Psoas muscle (tissue), 7 donors: ENCODE measurements at regions not wholly inside any gene's neighbourhood (a gene's known extent, or its start where the extent isn't known, plus 50 kb on each side); places are given as distances from the start of the nearest gene placed in this dataset.

Source experiments
- ATAC-seq, 4 donors: fragments of 200-7000 bp; cut with Tn5 transposase; one replicate each; pipeline ENCODE4 v1.9.1; 2020; ENCODE audit warnings: moderate library complexity in 3 of 4, mild to moderate bottlenecking in 2 of 4
- DNase-seq, 2 donors: peaks; one replicate each; pipeline ENCODE4 v3.0.0-alpha.2; 2020
- H3K27ac ChIP-seq: fragments of 200-600 bp; one replicate; pipeline ENCODE4 v1.8.0; 2022
- H3K27me3 ChIP-seq, 3 donors: fragments of 200-600 bp in 1 of 3; one replicate each; pipeline versions ENCODE4 v1.6.1 to v1.8.0; 2013 to 2022; ENCODE audit warnings: low read length in 2 of 3, mild to moderate bottlenecking in 2 of 3, moderate library complexity in 1 of 3; ENCODE audit not compliant: insufficient read depth in 3 of 3
- H3K36me3 ChIP-seq, 2 donors: fragments of 200-600 bp in 1 of 2; one replicate each; pipeline versions ENCODE4 v1.6.1 to v1.8.0; 2013 to 2022; ENCODE audit warnings: low read depth in 1 of 2, mild to moderate bottlenecking in 1 of 2, moderate library complexity in 1 of 2; ENCODE audit not compliant: insufficient read depth in 1 of 2
- H3K4me1 ChIP-seq: fragments of 200-600 bp; one replicate; pipeline ENCODE4 v1.8.0; 2022
- H3K4me3 ChIP-seq: fragments of 200-600 bp; one replicate; pipeline ENCODE4 v1.8.0; 2022; ENCODE audit warnings: mild to moderate bottlenecking
- H3K9me3 ChIP-seq: fragments of 200-600 bp; one replicate; pipeline ENCODE4 v1.8.0; 2022
- WGBS, 3 donors: extraction: QIAGEN DNeasy Blood & Tissue Kit; methylation state at CpG; one replicate each; pipeline versions ENCODE4 v1.1.6 to v1.1.7; 2013; 5-methylcytosine and 5-hydroxymethylcytosine counted together
- intact Hi-C, 2 donors: fragments of 100-400 bp; cut with DNase I; formaldehyde crosslinking; loops; one replicate each; pipeline versions ENCODE4 v1.11.0 to v1.14.2; 2022
- TF ChIP-seq, protein P1 (sequence below): fragments of 200-600 bp; IDR thresholded peaks from one replicate; pipeline ENCODE4 v1.8.0; 2022; ENCODE audit warnings: antibody characterized with exemption
- donor health status: healthy with polysubstance abuse.
- donor health status: DM: no; HTN: no; CAD: no; lungs with moderate emphysema.
- donor health status: Bipolar disorder and iron deficiency.
- donor health status: healthy.
- donor health status: DM: yes; HTN: yes; CAD: no.
- donor health status: DM: no; HTN: no; CAD: no.
- donor health status: DM: yes; HTN: yes; CAD: no.

DNA sequence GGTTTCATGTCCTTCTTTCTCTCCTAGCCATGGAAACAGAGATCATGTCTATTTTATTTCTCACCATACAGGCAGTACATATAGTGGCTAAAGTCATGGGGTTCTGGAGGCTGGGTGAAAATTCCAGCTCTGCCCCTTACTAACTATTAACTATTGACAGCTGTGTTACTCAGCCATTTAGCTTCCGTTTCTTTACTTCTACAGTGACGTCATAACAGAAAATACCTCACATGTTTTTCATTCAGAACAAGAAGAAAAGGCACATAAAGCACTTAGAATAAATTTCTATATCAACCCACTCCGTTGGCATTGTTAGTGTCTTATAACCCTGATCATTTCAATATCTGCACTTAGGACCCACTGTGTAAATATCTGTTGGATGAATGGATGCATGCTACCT, 1506.9 kb upstream of the TMEM132C start:
- intact Hi-C loops, result no loop called here
- 30 to 88% (median 53%) methylated on average over 3 of the region's 3 CpGs for WGBS, 3 donors

DNA sequence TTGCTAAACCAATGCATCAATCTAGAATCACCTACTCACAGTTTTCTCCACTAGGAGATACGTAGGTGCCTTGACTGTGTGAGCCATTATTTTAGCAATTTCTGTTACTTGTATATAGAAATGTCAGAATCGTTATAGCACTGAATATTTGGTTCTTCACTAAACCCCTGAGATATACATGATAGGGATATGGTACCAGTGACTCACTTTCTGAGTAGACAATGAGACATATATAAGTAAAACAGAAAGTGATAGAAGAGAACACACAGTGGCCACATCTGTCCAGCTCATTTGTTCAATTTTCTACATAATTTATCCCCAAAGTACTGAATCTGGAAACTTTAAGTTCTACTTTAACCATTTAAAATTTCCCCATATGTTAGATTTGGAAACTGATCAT, 1505.5 kb upstream of the TMEM132C start:
- TF ChIP-seq, protein P1, sequence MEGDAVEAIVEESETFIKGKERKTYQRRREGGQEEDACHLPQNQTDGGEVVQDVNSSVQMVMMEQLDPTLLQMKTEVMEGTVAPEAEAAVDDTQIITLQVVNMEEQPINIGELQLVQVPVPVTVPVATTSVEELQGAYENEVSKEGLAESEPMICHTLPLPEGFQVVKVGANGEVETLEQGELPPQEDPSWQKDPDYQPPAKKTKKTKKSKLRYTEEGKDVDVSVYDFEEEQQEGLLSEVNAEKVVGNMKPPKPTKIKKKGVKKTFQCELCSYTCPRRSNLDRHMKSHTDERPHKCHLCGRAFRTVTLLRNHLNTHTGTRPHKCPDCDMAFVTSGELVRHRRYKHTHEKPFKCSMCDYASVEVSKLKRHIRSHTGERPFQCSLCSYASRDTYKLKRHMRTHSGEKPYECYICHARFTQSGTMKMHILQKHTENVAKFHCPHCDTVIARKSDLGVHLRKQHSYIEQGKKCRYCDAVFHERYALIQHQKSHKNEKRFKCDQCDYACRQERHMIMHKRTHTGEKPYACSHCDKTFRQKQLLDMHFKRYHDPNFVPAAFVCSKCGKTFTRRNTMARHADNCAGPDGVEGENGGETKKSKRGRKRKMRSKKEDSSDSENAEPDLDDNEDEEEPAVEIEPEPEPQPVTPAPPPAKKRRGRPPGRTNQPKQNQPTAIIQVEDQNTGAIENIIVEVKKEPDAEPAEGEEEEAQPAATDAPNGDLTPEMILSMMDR, result no peak
- no peak for ATAC-seq
- DNase-seq, result no peak
- intact Hi-C loops, result no loop called here
- Histone ChIP-seq H3K27ac (no peak overlapping the region), H3K27me3 (no peaks in the 10 kb centered on the region), H3K9me3 (peaks cover 7% of the 10 kb centered on the region), H3K4me1 (no peaks in the 10 kb centered on the region), H3K36me3 (no peaks in the 10 kb centered on the region), H3K4me3 (no peak overlapping the region)
- 71 to 82% (median 79%) methylated on average over 2 of the region's 2 CpGs for WGBS, 3 donors

More for the DNA sequence above, 1506.9 kb upstream of the TMEM132C start:
- H3K27ac ChIP-seq, result no peak overlapping the region
- H3K4me1 ChIP-seq, result no peaks in the 10 kb centered on the region
- peaks cover 7% of the 10 kb centered on the region for H3K9me3 ChIP-seq
- DNase-seq, result no peak
- TF ChIP-seq, protein P1, result no peak
- H3K27me3 ChIP-seq, result no peaks in the 10 kb centered on the region
- no peak for ATAC-seq
- H3K36me3 ChIP-seq, result no peaks in the 10 kb centered on the region
- H3K4me3 ChIP-seq, result no peak overlapping the region

DNA sequence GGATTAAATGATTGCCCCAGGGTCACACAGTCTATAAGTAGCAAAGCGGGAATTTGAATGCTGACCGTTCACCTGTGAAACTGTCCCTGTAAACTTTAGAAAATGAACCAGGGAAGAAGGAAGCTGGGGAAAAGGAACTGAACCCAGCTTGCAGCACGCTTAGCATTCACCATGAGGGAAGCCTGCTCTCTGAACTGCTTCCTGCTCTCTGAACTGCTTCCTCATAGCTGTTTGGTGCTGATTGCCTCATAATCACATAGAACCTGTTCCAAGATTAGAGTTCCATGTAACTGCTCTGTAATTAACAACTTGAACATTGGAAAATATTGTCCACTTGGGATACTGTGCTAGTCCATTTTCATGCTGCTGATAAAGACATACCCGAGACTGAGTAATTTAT, 1504.8 kb upstream of the TMEM132C start:
- peaks cover 10% of the 10 kb centered on the region for H3K9me3 ChIP-seq

DNA sequence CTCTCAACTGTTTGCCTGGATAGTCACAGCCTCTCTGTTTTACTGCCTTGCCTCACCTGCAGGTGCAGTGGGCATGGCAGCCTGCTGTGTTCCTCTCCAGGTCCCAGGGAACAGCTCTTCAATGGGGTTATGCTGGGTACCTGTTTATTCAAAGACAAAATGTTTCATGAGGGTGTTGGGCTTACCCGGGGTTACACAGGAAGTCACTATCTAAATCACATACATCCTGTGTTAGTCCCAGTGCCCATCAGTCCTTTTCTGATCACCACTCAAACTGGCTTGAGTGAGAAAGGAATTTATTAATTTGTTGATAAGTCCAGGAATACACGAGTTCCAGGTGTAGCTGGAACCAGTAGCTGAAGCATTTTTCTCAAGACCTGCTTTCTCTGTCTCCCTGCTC, 1503.6 kb upstream of the TMEM132C start:
- TF ChIP-seq, protein P1, result no peak
- intact Hi-C loops, result no loop called here
- H3K4me3 ChIP-seq, result no peak overlapping the region
- 70 to 77% (median 72%) methylated on average over 2 of the region's 2 CpGs for WGBS, 3 donors
- no peaks in the 10 kb centered on the region for H3K27me3 ChIP-seq
- H3K4me1 ChIP-seq, result no peaks in the 10 kb centered on the region
- no peak for ATAC-seq
- peaks cover 15% of the 10 kb centered on the region for H3K9me3 ChIP-seq
- no peak overlapping the region for H3K27ac ChIP-seq
- DNase-seq, result no peak
- H3K36me3 ChIP-seq, result no peaks in the 10 kb centered on the region

More for the DNA sequence above, 1504.8 kb upstream of the TMEM132C start:
- DNase-seq (no peak), ATAC-seq (no peak)
- WGBS, 3 donors, result 75 to 81% (median 79%) methylated on average over 4 of the region's 4 CpGs
- intact Hi-C loops, result no loop called here
- no peaks in the 10 kb centered on the region for H3K27me3 ChIP-seq
- H3K4me3 ChIP-seq, result no peak overlapping the region
- H3K27ac ChIP-seq, result no peak overlapping the region
- H3K36me3 ChIP-seq, result no peaks in the 10 kb centered on the region
- TF ChIP-seq, protein P1, result no peak
- H3K4me1 ChIP-seq, result no peaks in the 10 kb centered on the region

DNA sequence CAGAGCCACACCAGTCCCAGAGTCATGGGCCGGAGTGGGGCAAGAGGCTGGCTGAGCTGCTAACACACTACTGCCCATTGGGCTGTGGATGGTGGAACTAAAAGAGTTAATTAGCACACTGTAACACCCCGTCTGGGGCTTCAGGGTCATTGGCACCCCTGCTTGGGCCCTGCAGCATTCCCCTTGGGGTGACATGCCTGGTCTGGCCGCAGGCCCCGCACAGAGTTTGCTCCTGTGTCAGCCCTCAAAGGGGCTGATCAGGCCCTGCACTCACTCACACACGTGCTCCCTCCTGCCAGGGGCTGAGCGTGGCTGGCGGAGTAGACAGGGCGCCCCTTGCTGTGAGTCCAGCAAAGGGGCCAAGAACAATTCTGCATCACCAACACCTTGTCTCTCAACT, 1499.6 kb upstream of the TMEM132C start:
- intact Hi-C loops, result no loop called here
- no peak overlapping the region for H3K4me3 ChIP-seq
- no peak overlapping the region for H3K27ac ChIP-seq
- WGBS, 3 donors, result 87 to 94% (median 89%) methylated on average over 8 of the region's 8 CpGs
- no peaks in the 10 kb centered on the region for H3K4me1 ChIP-seq
- no peak for DNase-seq
- H3K27me3 ChIP-seq, result no peaks in the 10 kb centered on the region
- H3K36me3 ChIP-seq, result no peaks in the 10 kb centered on the region
- TF ChIP-seq, protein P1, result no peak
- peaks cover 15% of the 10 kb centered on the region for H3K9me3 ChIP-seq
- no peak for ATAC-seq
